ENCODE measurements at regions not wholly inside any gene's neighbourhood (a gene's known extent, or its start where the extent isn't known, plus 50 kb on each side); places are given as distances from the start of the nearest gene placed in this dataset.

GRCh38 chr10:118458957-118459641 lies 117.0 kb upstream of the FAM204A start:
- in situ Hi-C loops (cut with HindIII; ENCODE audit: extremely low pct_ligation_motif_present, low pct_unique_long_range_greater_than_20kb): no loop called here
- no peak overlapping the region for H3K4me2 ChIP-seq (ENCODE audit: low read depth, low read length)
- no peak for FAIRE-seq

More at GRCh38 chr10:118458957-118459641, 117.0 kb upstream of the FAM204A start:
- no peak for TF ChIP-seq ZNF563 (CRISPR knock-in tag; IDR thresholded peaks at IDR 0.05)
- TF ChIP-seq ZBTB1 (CRISPR knock-in tag; IDR thresholded peaks at IDR 0.05; ENCODE audit: borderline replicate concordance): no peak
- TF ChIP-seq RFXAP (CRISPR knock-in tag; IDR thresholded peaks at IDR 0.05; ENCODE audit: borderline replicate concordance): no peak
- TF ChIP-seq ZNF841 (CRISPR knock-in tag; IDR thresholded peaks at IDR 0.05; ENCODE audit: borderline replicate concordance): no peak
- TF ChIP-seq ELK4 (CRISPR knock-in tag; IDR thresholded peaks at IDR 0.05; ENCODE audit: borderline replicate concordance): no peak
- TF ChIP-seq AHR (CRISPR knock-in tag; IDR thresholded peaks at IDR 0.05): no peak
- no peak for TF ChIP-seq FOXP1 (IDR thresholded peaks at IDR 0.05)
- TF ChIP-seq FOXP1 (CRISPR knock-in tag; IDR thresholded peaks at IDR 0.05): no peak
- no peak for TF ChIP-seq GLMP (CRISPR knock-in tag; IDR thresholded peaks at IDR 0.05; ENCODE audit: borderline replicate concordance)
- no peak for TF ChIP-seq SIN3A (IDR thresholded peaks at IDR 0.05; ENCODE audit: borderline replicate concordance, low read depth, low read length)
- TF ChIP-seq ZNF737 (CRISPR knock-in tag; IDR thresholded peaks at IDR 0.05; ENCODE audit: borderline replicate concordance): no peak
- TF ChIP-seq CREB1 (IDR thresholded peaks at IDR 0.05): no peak
- TF ChIP-seq CREB1 (CRISPR knock-in tag; IDR thresholded peaks at IDR 0.05): no peak
- no peak for ATAC-seq
- intact Hi-C loops (cut with micrococcal nuclease; ENCODE audit: unreplicated experiment): no loop called here
- H3K4me1 ChIP-seq (ENCODE audit: insufficient read depth, low read length): no peaks in the 10 kb centered on the region
- POLR2A ChIA-PET: no interaction called here
- H3K79me2 ChIP-seq (ENCODE audit: insufficient read depth, low read length): no peaks in the 10 kb centered on the region
- H3K27ac ChIP-seq (ENCODE audit: extremely low read length, insufficient read depth, low read length): no peak overlapping the region
- CTCF ChIA-PET (ENCODE audit: low intra/inter-chr PET ratio, low total read pairs): interaction anchor here (1.4 kb wide), 1 partner anchor 962 kb away, joined by 4 read pairs; no protein-coding TSS in a partner anchor
- DNase-seq (ENCODE audit: low spot score): no peak
- BruUV-seq (replicated peaks): no TSS peak
- no peaks in the 10 kb centered on the region for H4K20me1 ChIP-seq (ENCODE audit: insufficient read depth, low read length)
- H3K27me3 ChIP-seq (ENCODE audit: control insufficient read depth in 1 of 2, insufficient read depth in 2 of 2, low read length in 2 of 2): peaks cover 0 to 6% of the 10 kb centered on the region in 2 experiments; a peak in 1 of 5 replicates
- no peaks in the 10 kb centered on the region for H3K36me3 ChIP-seq (replicated peaks in 1 of 2; ENCODE audit: control insufficient read depth in 1 of 2, insufficient read depth in 2 of 2, low read length in 2 of 2)
- WGBS (ENCODE audit: low lambda C conversion rate): 11% methylated on average over 10 of the region's 10 CpGs
- H3K9me3 ChIP-seq (ENCODE audit: low read length): no peaks in the 10 kb centered on the region
- H3K4me3 ChIP-seq (replicated peaks in 1 of 3; ENCODE audit: insufficient read depth in 1 of 3, low read depth in 2 of 3, low read length in 3 of 3): no peak overlapping the region
- H2AFZ ChIP-seq (ENCODE audit: low read length): no peak overlapping the region
- H3K9ac ChIP-seq (ENCODE audit: insufficient read depth, low read depth, low read length): no peak overlapping the region
